DMS 273 (cell line): ENCODE measurements at regions not wholly inside any gene's neighbourhood (a gene's known extent, or its start where the extent isn't known, plus 50 kb on each side); places are given as distances from the start of the nearest gene placed in this dataset.
"Not testable (repeated sequence)": the region's sequence is repeated elsewhere in the genome, so short reads cannot be mapped to it uniquely, and the experiment has no call there.

Source experiments
- DNase-seq: peaks from one replicate; lab custom pipeline; 2025; ENCODE audit not compliant: unreplicated experiment; lab: John Stamatoyannopoulos, UW

DNA sequence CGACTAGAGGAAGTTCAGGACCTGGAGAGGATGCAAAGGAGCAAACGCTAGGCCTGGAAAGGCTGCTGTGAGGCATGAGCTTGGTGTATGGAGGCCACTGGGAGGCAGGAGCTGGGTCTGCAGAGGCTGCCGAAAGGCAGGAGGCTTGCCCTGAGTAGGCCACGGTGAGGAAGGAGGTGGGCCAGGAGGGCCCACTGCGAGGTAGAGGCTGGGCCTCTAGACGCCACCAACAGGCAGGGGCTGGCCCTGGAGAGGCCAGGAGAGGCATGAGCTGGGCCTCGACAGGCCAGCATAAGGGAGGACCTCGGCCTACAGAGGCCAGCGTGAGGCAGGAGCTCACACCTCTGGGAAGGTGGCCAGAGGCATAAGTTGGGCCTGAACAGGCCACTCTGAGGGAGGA, 330.0 kb downstream of the ZNF479 start:
- not testable (repeated sequence) for DNase-seq

GRCh38 chr7:56801774-56802173, 330.5 kb downstream of the ZNF479 start:
- not testable (repeated sequence) for DNase-seq

DNA sequence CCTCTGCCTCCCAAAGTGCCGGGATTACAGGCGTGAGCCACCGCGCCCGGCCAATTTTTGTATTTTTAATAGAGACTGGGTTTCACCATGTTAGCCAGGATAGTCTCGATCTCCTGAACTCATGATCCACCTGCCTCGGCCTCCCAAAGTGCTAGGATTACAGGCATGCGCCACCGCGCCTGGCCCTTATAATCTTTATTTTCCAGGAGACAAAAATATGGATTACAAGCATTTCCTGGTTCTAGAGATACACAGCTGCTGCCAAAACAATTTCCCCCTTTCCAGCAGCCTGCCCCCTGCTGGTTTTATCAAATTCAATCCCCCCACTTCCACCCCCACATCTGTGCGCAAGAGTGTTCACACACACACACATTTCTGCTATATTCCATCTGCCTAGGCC, 333.4 kb downstream of the ZNF479 start:
- DNase-seq, result not testable (repeated sequence)

DNA sequence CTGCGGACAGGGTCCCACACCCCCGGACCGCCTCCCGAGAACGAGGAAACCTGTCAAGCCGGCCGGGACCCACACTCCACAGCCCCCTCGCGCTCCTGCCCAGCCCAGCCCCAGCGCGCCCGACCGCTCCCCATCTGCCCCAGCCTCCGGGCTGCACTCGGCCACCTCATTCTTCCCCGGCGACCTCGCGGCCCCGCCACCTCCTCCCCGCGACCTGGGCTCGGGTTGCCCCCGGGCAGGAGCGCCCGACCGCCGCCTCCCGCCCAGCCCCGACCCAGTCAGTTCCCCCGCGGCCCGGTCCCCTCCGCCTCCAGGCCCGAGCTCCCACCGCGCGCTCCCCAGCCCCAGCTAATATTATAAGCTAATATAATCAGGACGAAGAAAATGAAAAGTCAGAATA, 344.8 kb downstream of the ZNF479 start:
- DNase-seq, result not testable (repeated sequence)
